Skin epidermis (tissue), 12 donors: ENCODE measurements at regions not wholly inside any gene's neighbourhood (a gene's known extent, or its start where the extent isn't known, plus 50 kb on each side); places are given as distances from the start of the nearest gene placed in this dataset.
"Not testable (repeated sequence)": the region's sequence is repeated elsewhere in the genome, so short reads cannot be mapped to it uniquely, and the experiment has no call there.

ENCODE experiments used
- H3K27ac ChIP-seq, 21 experiments: fragments of 200-600 bp; sonication (generic) in 11 of 21; one replicate each; pipeline ENCODE4 v1.5.0; 2020; ENCODE audit warnings: mild to moderate bottlenecking in 3 of 21, inconsistent platforms in 2 of 21, moderate library complexity in 2 of 21
- H3K4me3 ChIP-seq, 7 experiments: fragments of 200-600 bp; sonication (generic) in 2 of 7; one replicate each; pipeline ENCODE4 v1.5.0; 2020; ENCODE audit warnings: inconsistent platforms in 2 of 7, mild to moderate bottlenecking in 2 of 7, moderate library complexity in 1 of 7

GRCh38 chr18:38872342-38872741, 1306.7 kb upstream of the CELF4 start:
- no peak overlapping the region for H3K27ac ChIP-seq
- no peak overlapping the region for H3K4me3 ChIP-seq

- Histone ChIP-seq H3K27ac (no peak overlapping the region), H3K4me3 (no peak overlapping the region)
Measured at GRCh38 chr18:38868757-38869156, 1303.2 kb upstream of the CELF4 start.

- no peak overlapping the region for H3K4me3 ChIP-seq
- no peak overlapping the region for H3K27ac ChIP-seq
Measured at GRCh38 chr18:38867680-38868079, 1302.1 kb upstream of the CELF4 start.

- Histone ChIP-seq H3K4me3 (no peak overlapping the region), H3K27ac (no peak overlapping the region)
Measured at GRCh38 chr18:38851526-38851925, 1285.9 kb upstream of the CELF4 start.

GRCh38 chr18:38847326-38847725, 1281.7 kb upstream of the CELF4 start:
- Histone ChIP-seq H3K4me3 (no peak overlapping the region), H3K27ac (no peak overlapping the region)

GRCh38 chr18:38843291-38843690, 1277.7 kb upstream of the CELF4 start:
- H3K27ac ChIP-seq, result no peak overlapping the region
- H3K4me3 ChIP-seq, result no peak overlapping the region

GRCh38 chr18:38826247-38826646, 1260.6 kb upstream of the CELF4 start:
- Histone ChIP-seq H3K4me3 (no peak overlapping the region), H3K27ac (no peak overlapping the region)

GRCh38 chr18:38811209-38811608, 1245.6 kb upstream of the CELF4 start:
- H3K27ac ChIP-seq, result no peak overlapping the region
- no peak overlapping the region for H3K4me3 ChIP-seq

- Histone ChIP-seq H3K27ac (no peak overlapping the region), H3K4me3 (no peak overlapping the region)
Measured at GRCh38 chr18:38810789-38811188, 1245.2 kb upstream of the CELF4 start.

GRCh38 chr18:38807915-38808314, 1242.3 kb upstream of the CELF4 start:
- H3K4me3 ChIP-seq, result no peak overlapping the region
- no peak overlapping the region for H3K27ac ChIP-seq

- Histone ChIP-seq H3K27ac (no peak overlapping the region), H3K4me3 (no peak overlapping the region)
Measured at GRCh38 chr18:38805256-38805655, 1239.7 kb upstream of the CELF4 start.

GRCh38 chr18:38801640-38802039, 1236.0 kb upstream of the CELF4 start:
- Histone ChIP-seq H3K27ac (no peak overlapping the region), H3K4me3 (no peak overlapping the region)

GRCh38 chr18:38796762-38797161, 1231.2 kb upstream of the CELF4 start:
- H3K4me3 ChIP-seq, result no peak overlapping the region
- H3K27ac ChIP-seq, result no peak overlapping the region

- H3K4me3 ChIP-seq, result no peak overlapping the region
- no peak overlapping the region for H3K27ac ChIP-seq
Measured at GRCh38 chr18:38792731-38793130, 1227.1 kb upstream of the CELF4 start.

- Histone ChIP-seq H3K4me3 (no peak overlapping the region), H3K27ac (no peak overlapping the region)
Measured at GRCh38 chr18:38790786-38791185, 1225.2 kb upstream of the CELF4 start.

GRCh38 chr18:38790303-38790702, 1224.7 kb upstream of the CELF4 start:
- Histone ChIP-seq H3K27ac (no peak overlapping the region), H3K4me3 (no peak overlapping the region)

GRCh38 chr18:38789141-38789540, 1223.5 kb upstream of the CELF4 start:
- Histone ChIP-seq H3K27ac (no peak overlapping the region), H3K4me3 (no peak overlapping the region)

- Histone ChIP-seq H3K4me3 (no peak overlapping the region), H3K27ac (no peak overlapping the region)
Measured at GRCh38 chr18:38786906-38787305, 1221.3 kb upstream of the CELF4 start.

- not testable (repeated sequence) for H3K27ac ChIP-seq, H3K4me3 ChIP-seq
Measured at GRCh38 chr18:38771620-38772019, 1206.0 kb upstream of the CELF4 start.

GRCh38 chr18:38768504-38768903, 1202.9 kb upstream of the CELF4 start:
- Histone ChIP-seq H3K27ac (no peak overlapping the region), H3K4me3 (no peak overlapping the region)

- no peak overlapping the region for H3K4me3 ChIP-seq
Measured at GRCh38 chr18:38759457-38759856, 1193.9 kb upstream of the CELF4 start.

GRCh38 chr18:38756436-38756835, 1190.8 kb upstream of the CELF4 start:
- Histone ChIP-seq H3K27ac (no peak overlapping the region), H3K4me3 (no peak overlapping the region)

More at GRCh38 chr18:38759457-38759856, 1193.9 kb upstream of the CELF4 start:
- no peak overlapping the region for H3K27ac ChIP-seq

- no peak overlapping the region for H3K4me3 ChIP-seq
- H3K27ac ChIP-seq, result no peak overlapping the region
Measured at GRCh38 chr18:38752430-38752829, 1186.8 kb upstream of the CELF4 start.
